CD14-positive monocyte (primary cell): ENCODE measurements at regions not wholly inside any gene's neighbourhood (a gene's known extent, or its start where the extent isn't known, plus 50 kb on each side); places are given as distances from the start of the nearest gene placed in this dataset.

Experiments
- DNase-seq, 3 donors: peaks; one replicate each; pipeline ENCODE4 v3.0.0-alpha.2; 2011 to 2022
- H2AFZ ChIP-seq: 2 replicates; pipeline ENCODE4 v1.6.0; 2012; ENCODE audit warnings: mild to moderate bottlenecking, low read depth, low read length, inconsistent platforms; ENCODE audit not compliant: insufficient read depth, poor library complexity, severe bottlenecking
- H3K27ac ChIP-seq, 2 donors: 1 replicate in 1 of 2; 2 replicates in 1 of 2; pipeline ENCODE4 v1.5.1; 2012 to 2013; ENCODE audit warnings: low read length in 2 of 2, control low read depth in 1 of 2, inconsistent platforms in 1 of 2, low read depth in 1 of 2, mild to moderate bottlenecking in 1 of 2
- H3K27me3 ChIP-seq, 2 donors: one replicate each; pipeline versions ENCODE4 v1.6.0 to v1.6.1; 2011 to 2013; ENCODE audit warnings: low read length in 2 of 2; ENCODE audit not compliant: control insufficient read depth in 2 of 2, insufficient read depth in 2 of 2
- H3K36me3 ChIP-seq, 2 donors: replicated peaks in 1 of 2; 1 replicate in 1 of 2; 2 replicates in 1 of 2; pipeline versions ENCODE4 v1.5.1 to v1.6.1; 2012 to 2013; ENCODE audit warnings: low read length in 2 of 2, control low read depth in 1 of 2, inconsistent platforms in 1 of 2, mild to moderate bottlenecking in 1 of 2; ENCODE audit not compliant: insufficient read depth in 2 of 2, control insufficient read depth in 1 of 2
- H3K4me1 ChIP-seq, 2 donors: 1 replicate in 1 of 2; 2 replicates in 1 of 2; pipeline versions ENCODE4 v1.5.1 to v1.6.1; 2012 to 2013; ENCODE audit warnings: low read length in 2 of 2, control low read depth in 1 of 2, inconsistent platforms in 1 of 2, mild to moderate bottlenecking in 1 of 2, moderate library complexity in 1 of 2; ENCODE audit not compliant: insufficient read depth in 2 of 2, control insufficient read depth in 1 of 2
- H3K4me2 ChIP-seq: replicated peaks from 2 replicates; pipeline ENCODE3; 2012; ENCODE audit warnings: low read length, moderate library complexity, mild to moderate bottlenecking; ENCODE audit not compliant: poor library complexity, severe bottlenecking; ENCODE audit errors: extremely low read depth
- H3K4me3 ChIP-seq, 3 experiments: fragments of 200-600 bp in 1 of 3; sonication (generic) in 1 of 3; replicated peaks in 1 of 3; 1 replicate in 2 of 3; 2 replicates in 1 of 3; pipeline ENCODE4 v1.5.1; 2011 to 2013; ENCODE audit warnings: low read length in 3 of 3, mild to moderate bottlenecking in 3 of 3, control low read depth in 2 of 3, low read depth in 2 of 3, inconsistent platforms in 1 of 3, moderate library complexity in 1 of 3
- H3K79me2 ChIP-seq: 2 replicates; pipeline ENCODE4 v1.6.0; 2012; ENCODE audit warnings: mild to moderate bottlenecking, control low read depth, inconsistent platforms, low read length, moderate library complexity; ENCODE audit not compliant: insufficient read depth
- H3K9ac ChIP-seq: 2 replicates; pipeline ENCODE4 v1.6.0; 2017; ENCODE audit warnings: low read length, mild to moderate bottlenecking; ENCODE audit not compliant: insufficient read depth, poor library complexity, severe bottlenecking
- H3K9me3 ChIP-seq, 2 donors: replicated peaks in 1 of 2; 1 replicate in 1 of 2; 2 replicates in 1 of 2; pipeline versions ENCODE4 v1.5.1 to v1.6.1; 2012 to 2013; ENCODE audit warnings: low read length in 2 of 2, control low read depth in 1 of 2; ENCODE audit not compliant: control insufficient read depth in 1 of 2, insufficient read depth in 1 of 2
- H4K20me1 ChIP-seq: 2 replicates; pipeline ENCODE4 v1.6.0; 2012; ENCODE audit warnings: mild to moderate bottlenecking, low read length, control low read depth, moderate library complexity; ENCODE audit not compliant: insufficient read depth
- H3K27ac Mint-ChIP-seq, 7 donors: one replicate each; pipeline ENCODE4 v1.8.0; 2020; ENCODE audit warnings: mild to moderate bottlenecking in 7 of 7, mixed read lengths in 7 of 7, moderate library complexity in 6 of 7, inconsistent platforms in 2 of 7
- H3K27me3 Mint-ChIP-seq, 3 donors: one replicate each; pipeline ENCODE4 v1.8.0; 2021 to 2022; ENCODE audit warnings: low read depth in 3 of 3, mild to moderate bottlenecking in 3 of 3, mixed read lengths in 3 of 3, moderate library complexity in 3 of 3, inconsistent platforms in 1 of 3
- H3K36me3 Mint-ChIP-seq, 2 donors: one replicate each; pipeline ENCODE4 v1.8.0; 2020; ENCODE audit warnings: mixed read lengths in 2 of 2, inconsistent platforms in 1 of 2, mild to moderate bottlenecking in 1 of 2
- H3K4me1 Mint-ChIP-seq: one replicate; pipeline ENCODE4 v1.8.0; 2020; ENCODE audit warnings: mild to moderate bottlenecking, mixed read lengths
- H3K4me3 Mint-ChIP-seq, 2 donors: one replicate each; pipeline ENCODE4 v1.8.0; 2020; ENCODE audit warnings: mild to moderate bottlenecking in 2 of 2, mixed read lengths in 2 of 2, moderate library complexity in 1 of 2
- H3K9me3 Mint-ChIP-seq, 7 donors: one replicate each; pipeline ENCODE4 v1.8.0; 2020 to 2022; ENCODE audit warnings: mixed read lengths in 7 of 7, mild to moderate bottlenecking in 6 of 7, moderate library complexity in 6 of 7, inconsistent platforms in 2 of 7
- CTCF ChIP-seq: fragments of 200-600 bp; IDR thresholded peaks from one replicate; pipeline ENCODE4 v1.8.0; 2022; ENCODE audit warnings: antibody characterized with exemption, mild to moderate bottlenecking
- WGBS: methylation state at CpG from one replicate; pipeline ENCODE4 v1.1.5; 2013; ENCODE audit warnings: missing lambda C conversion rate; ENCODE audit not compliant: insufficient coverage; 5-methylcytosine and 5-hydroxymethylcytosine counted together
- intact Hi-C, 2 donors: fragments of 100-400 bp; cut with micrococcal nuclease; formaldehyde crosslinking; loops; one replicate each; pipeline versions ENCODE4 v1.15.0 to v1.15.1; 2023

GRCh38 chr3:130838898-130839600 lies 54.8 kb upstream of the ATP2C1 start:
- peak overlapping the region; percentile 62 to 86 (median 76) for H3K27ac Mint-ChIP-seq
- no peaks in the 10 kb centered on the region for H3K36me3 Mint-ChIP-seq
- no peaks in the 10 kb centered on the region for H3K27me3 Mint-ChIP-seq
- no peaks in the 10 kb centered on the region for H4K20me1 ChIP-seq
- peak overlapping the region in 1 of 3 experiments; percentile 0 for H3K4me3 ChIP-seq
- H3K27me3 ChIP-seq: no peaks in the 10 kb centered on the region
- H3K4me1 ChIP-seq: peaks cover 10 to 16% of the 10 kb centered on the region in 2 donors
- TF ChIP-seq CTCF: no peak
- peak overlapping the region; percentile 59 for H2AFZ ChIP-seq
- peak overlapping the region; percentile 7 for H3K4me2 ChIP-seq
- H3K9me3 Mint-ChIP-seq: no peaks in the 10 kb centered on the region
- H3K36me3 ChIP-seq: no peaks in the 10 kb centered on the region
- no CpG with 5 or more reads among the region's 2 CpGs for WGBS
- intact Hi-C loops: no loop called here
- H3K79me2 ChIP-seq: no peaks in the 10 kb centered on the region
- peak overlapping the region in 1 of 2 donors; percentile 62 for H3K27ac ChIP-seq
- H3K4me1 Mint-ChIP-seq: peaks cover 17% of the 10 kb centered on the region
- no peaks in the 10 kb centered on the region for H3K9me3 ChIP-seq
- H3K4me3 Mint-ChIP-seq: peak overlapping the region; percentile 31 to 57
- no peak overlapping the region for H3K9ac ChIP-seq
- DNase-seq: peak; percentile 11 to 46 (median 36)

- Histone ChIP-seq H3K27ac (no peak overlapping the region), H3K4me3 (no peak overlapping the region), H3K79me2 (no peaks in the 10 kb centered on the region), H4K20me1 (no peaks in the 10 kb centered on the region), H2AFZ (no peak overlapping the region), H3K9me3 (no peaks in the 10 kb centered on the region), H3K9ac (no peak overlapping the region), H3K36me3 (no peaks in the 10 kb centered on the region), H3K4me1 (peaks cover 10 to 16% of the 10 kb centered on the region in 2 donors), H3K27me3 (no peaks in the 10 kb centered on the region), H3K4me2 (no peak overlapping the region)
- no peak for TF ChIP-seq CTCF
- DNase-seq: no peak
- no peaks in the 10 kb centered on the region for H3K36me3 Mint-ChIP-seq
- H3K27ac Mint-ChIP-seq: no peak overlapping the region
- H3K9me3 Mint-ChIP-seq: no peaks in the 10 kb centered on the region
- H3K4me1 Mint-ChIP-seq: peaks cover 17% of the 10 kb centered on the region
- H3K27me3 Mint-ChIP-seq: no peaks in the 10 kb centered on the region
- intact Hi-C loops: no loop called here
- no peak overlapping the region for H3K4me3 Mint-ChIP-seq
- WGBS: 20% methylated on average over 1 of the region's 4 CpGs
Observed at GRCh38 chr3:130839813-130840212, 54.1 kb upstream of the ATP2C1 start.
